HPDE6-E6E7 (cell line): ENCODE measurements at regions not wholly inside any gene's neighbourhood (a gene's known extent, or its start where the extent isn't known, plus 50 kb on each side); places are given as distances from the start of the nearest gene placed in this dataset.
"Not testable (repeated sequence)": the region's sequence is repeated elsewhere in the genome, so short reads cannot be mapped to it uniquely, and the experiment has no call there.

Experiments used
- DNase-seq: peaks from one replicate; pipeline ENCODE4 v3.0.0; 2011; ENCODE audit warnings: missing footprints; ENCODE audit errors: extremely low spot score

DNA sequence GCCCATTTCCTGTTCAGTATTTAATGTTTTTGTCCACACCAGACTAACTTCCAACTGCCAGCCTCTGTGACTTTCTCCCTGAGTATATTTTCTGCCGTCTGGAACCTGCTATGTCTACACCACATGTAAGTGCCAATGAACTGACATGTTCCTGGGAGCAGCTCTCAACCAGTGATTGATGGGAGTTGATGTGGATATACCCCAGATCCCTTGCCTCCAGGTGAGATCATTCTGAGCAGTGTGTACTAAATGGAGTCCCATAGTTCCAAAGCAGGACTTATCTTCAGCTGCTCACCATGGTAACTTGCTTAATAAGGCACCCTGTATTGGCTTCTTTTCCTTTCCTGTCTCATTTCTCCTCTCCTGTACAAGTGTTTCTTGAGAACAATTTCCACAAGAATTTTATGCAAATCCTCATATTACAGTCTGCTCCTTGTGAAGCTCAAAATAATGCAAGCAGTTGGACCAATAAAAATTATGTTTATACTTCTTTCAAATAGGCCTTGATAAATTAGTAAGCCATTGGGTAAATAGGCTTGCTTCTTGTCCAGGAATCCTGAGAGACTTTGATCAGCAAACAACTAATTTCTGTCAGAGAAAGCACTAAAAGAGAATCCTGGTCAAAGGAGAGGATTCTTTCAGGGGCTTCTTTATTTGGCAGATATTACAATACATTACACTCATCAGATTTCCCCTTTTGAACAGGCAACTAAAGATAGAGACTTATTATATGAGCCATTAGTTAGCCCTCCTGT is 911.7 kb upstream of the NDST4 start:
- no peak for DNase-seq

- DNase-seq, result no peak
Observed at GRCh38 chr4:116023049-116023448, 909.6 kb upstream of the NDST4 start.

DNA sequence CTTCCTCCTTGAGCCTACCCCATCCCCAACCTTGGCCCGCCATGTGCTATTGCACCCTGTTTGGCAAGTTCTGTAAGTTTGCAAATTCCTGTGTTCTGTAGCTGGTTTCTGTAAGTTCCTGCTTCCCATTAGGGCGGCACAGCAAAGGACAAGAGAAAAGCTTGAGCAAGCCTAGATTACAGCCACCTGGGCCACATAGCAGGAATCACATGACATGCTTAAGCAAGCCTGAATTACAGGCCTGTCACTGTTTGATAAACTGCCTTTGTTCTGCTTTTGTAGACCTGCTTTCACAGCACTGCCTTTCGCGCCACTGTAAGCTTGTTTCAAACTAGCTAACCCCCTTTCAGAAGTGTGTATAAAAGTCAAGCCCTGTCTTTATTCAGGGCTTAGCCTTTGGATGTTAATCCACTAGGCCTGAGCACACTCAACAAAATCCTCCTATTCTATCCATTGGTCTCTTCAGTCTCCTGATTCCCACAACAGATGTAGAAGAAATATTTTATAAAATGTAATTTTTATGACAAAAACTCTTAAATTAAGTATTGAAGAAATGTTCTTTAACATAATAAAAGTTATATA is 906.8 kb upstream of the NDST4 start:
- DNase-seq, result no peak

- peak; percentile 29 for DNase-seq
Observed at GRCh38 chr4:116018831-116019230, 905.4 kb upstream of the NDST4 start.

DNA sequence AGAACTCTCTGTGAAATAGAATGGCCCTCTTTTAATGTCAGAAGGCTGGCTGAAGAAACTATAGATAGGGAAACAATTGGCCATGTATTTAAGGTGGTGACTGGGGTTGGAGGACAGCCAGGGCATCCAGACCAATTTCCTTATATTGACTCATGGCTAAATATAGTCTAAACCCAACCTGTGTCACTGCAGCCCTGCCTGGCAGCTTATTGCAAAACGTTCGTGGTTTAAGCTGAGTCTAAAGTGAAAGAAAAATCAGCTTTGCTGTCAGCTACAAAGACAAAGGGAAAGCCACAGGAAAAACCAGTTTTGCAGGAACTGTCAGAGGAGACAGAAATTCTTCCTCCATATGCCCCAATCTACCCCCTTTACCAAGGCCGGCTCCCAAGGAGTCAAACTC is 902.8 kb upstream of the NDST4 start:
- DNase-seq, result peak; percentile 55

GRCh38 chr4:116015549-116015948 is 902.1 kb upstream of the NDST4 start:
- no peak for DNase-seq

DNA sequence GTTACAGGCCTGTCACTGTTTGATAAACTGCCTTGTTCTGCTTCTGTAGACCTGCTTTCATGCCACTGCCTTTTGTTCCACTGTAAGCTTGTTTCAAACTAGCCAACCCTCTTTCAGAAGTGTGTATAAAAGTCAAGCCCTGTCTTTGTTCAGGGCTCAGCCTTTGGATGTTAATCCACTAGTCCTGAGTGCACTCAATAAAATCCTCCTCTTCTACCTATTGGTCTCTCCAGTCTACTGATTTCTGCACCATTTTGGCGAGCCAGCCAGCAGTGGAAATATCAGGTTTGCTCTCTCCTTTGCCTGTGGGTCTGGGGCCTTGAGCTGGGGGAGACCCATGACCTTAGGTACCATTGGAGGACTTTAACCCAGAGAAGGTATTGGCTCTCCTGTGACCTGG is 901.6 kb upstream of the NDST4 start:
- DNase-seq, result no peak

- no peak for DNase-seq
Observed at GRCh38 chr4:116010923-116011322, 897.5 kb upstream of the NDST4 start.

GRCh38 chr4:116005806-116006088 is 892.3 kb upstream of the NDST4 start:
- DNase-seq, result no peak

DNA sequence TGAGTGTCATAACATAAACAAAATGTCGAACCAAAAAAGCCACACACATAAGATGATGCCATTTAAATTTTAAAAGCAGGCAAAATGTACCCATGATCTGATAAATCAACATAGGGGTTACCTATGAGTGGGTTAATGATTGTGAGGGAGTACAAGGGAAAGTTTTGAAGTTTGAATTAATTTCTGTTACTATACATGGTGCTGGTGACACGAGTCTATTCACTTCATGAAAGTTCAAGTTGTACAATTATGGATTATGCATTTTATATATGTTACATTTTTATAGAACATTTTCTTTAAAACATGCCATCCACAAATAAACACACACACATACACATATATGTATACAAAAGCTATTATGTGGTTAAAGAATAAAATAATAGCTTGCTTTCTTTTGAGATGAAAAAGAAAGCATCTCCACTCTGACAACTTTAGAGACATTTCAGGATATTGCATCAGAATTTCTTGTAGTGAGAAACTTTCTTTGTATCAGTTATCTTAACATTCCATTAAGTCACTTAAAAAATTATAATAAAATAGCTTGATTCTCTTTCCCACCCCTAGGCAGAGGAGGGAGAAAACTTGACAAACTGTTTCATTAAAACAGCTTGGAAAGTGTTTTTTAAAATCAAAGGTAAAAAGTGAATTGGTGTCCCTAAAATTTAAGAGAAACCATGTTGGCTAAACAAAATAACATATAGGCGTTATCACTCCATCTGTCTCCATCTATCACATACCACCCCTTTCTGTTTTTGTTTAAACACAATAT is 891.8 kb upstream of the NDST4 start:
- DNase-seq, result no peak

DNA sequence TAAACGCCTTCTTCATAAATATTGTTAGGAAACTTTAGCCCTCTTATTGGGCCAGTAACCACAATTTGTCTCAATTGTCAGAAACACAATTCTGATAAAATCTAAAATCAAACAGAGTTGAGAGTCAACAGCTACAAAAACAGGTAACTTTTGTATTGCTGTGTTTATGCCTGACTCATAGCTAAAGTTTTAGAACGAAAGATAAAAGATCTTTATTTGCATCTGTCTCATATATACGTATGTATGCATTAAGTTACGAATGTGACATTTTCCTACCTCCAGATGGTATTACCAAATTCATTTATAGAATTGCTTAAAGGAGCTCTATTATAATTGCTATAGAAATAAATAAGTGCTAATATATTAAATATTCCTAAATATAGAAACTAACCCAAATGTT is 887.9 kb upstream of the NDST4 start:
- no peak for DNase-seq

GRCh38 chr4:115986573-115986972 is 873.2 kb upstream of the NDST4 start:
- no peak for DNase-seq

- DNase-seq, result not testable (repeated sequence)
Observed at GRCh38 chr4:115975421-115976001, 862.1 kb upstream of the NDST4 start.

- DNase-seq, result no peak
Observed at GRCh38 chr4:115973768-115974167, 860.3 kb upstream of the NDST4 start.

GRCh38 chr4:115972967-115973366 is 859.5 kb upstream of the NDST4 start:
- no peak for DNase-seq

DNA sequence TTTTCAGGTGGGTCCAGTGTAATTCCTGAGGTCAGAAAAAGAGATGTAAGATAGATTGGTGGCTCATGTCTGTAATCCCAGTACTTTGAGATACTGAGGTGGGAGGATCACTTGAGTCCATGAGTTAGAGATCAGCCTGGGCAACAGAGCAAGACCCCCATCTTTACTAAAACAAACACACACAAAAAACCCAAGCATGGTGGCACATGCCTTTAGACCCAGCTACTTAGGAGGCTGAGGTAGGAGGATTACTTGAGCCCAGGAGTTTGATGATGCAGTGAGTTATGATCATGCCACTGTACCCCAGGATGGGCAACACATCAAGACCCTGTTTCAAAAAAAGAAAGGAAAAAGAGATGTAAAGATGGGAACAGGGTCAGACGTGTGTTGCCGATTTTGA is 857.4 kb upstream of the NDST4 start:
- no peak for DNase-seq

- no peak for DNase-seq
Observed at GRCh38 chr4:115969756-115970155, 856.3 kb upstream of the NDST4 start.

DNA sequence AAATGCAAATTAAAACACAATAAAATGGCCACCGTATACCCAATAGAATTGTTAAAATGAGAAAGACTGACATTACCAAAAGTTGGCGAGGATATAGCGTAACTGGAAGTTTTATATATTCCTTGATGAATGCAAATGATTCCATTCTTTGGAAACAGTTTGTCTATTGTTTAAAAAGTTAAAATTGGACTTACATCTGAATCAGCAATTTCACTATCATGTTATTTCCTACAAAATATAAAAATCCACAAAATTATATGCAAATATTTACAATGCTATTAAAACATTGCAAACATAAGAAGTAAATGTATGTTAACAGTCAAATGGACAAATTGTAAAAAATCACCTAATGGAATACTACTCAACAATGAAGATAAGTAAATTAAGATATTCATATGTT is 852.2 kb upstream of the NDST4 start:
- no peak for DNase-seq

GRCh38 chr4:115956054-115956796 is 842.8 kb upstream of the NDST4 start:
- DNase-seq, result not testable (repeated sequence)

- DNase-seq, result no peak
Observed at GRCh38 chr4:115950806-115951205, 837.4 kb upstream of the NDST4 start.

GRCh38 chr4:115949974-115950743 is 836.7 kb upstream of the NDST4 start:
- not testable (repeated sequence) for DNase-seq
